DND-41 (cell line): ENCODE measurements at regions not wholly inside any gene's neighbourhood (a gene's known extent, or its start where the extent isn't known, plus 50 kb on each side); places are given as distances from the start of the nearest gene placed in this dataset.

Source experiments
- EZH2 ChIP-seq: IDR thresholded peaks from 3 replicates; pipeline ENCODE4 v1.6.1; 2012; ENCODE audit warnings: borderline replicate concordance, low read depth, mild to moderate bottlenecking, moderate library complexity, low read length, inconsistent platforms; ENCODE audit not compliant: severe bottlenecking
- TF ChIP-seq, protein P1 (sequence below): IDR thresholded peaks from 2 replicates; pipeline ENCODE4 v1.5.1; 2012; ENCODE audit warnings: borderline replicate concordance, low read length, moderate library complexity, mild to moderate bottlenecking; ENCODE audit not compliant: poor library complexity, severe bottlenecking; ENCODE audit errors: extremely low read depth

DNA sequence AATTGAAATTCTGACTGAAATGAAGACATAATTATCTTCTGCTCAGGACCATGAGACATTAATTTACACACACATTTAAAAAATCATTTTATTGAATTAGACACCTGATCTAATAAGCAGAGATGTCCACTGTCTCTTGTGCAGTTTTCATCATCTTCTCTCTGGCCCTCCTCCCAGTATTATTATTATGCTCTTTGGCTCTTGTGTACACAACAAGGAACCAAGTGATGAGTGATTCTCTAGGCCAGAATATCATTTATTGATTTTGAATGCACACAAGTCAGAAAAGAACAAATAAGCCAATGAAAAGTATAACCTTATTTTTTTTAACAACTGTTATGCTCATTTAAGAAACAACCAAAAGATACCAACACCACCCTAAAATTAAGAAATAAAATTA, 244.7 kb upstream of the KRR1 start:
- TF ChIP-seq, protein P1, sequence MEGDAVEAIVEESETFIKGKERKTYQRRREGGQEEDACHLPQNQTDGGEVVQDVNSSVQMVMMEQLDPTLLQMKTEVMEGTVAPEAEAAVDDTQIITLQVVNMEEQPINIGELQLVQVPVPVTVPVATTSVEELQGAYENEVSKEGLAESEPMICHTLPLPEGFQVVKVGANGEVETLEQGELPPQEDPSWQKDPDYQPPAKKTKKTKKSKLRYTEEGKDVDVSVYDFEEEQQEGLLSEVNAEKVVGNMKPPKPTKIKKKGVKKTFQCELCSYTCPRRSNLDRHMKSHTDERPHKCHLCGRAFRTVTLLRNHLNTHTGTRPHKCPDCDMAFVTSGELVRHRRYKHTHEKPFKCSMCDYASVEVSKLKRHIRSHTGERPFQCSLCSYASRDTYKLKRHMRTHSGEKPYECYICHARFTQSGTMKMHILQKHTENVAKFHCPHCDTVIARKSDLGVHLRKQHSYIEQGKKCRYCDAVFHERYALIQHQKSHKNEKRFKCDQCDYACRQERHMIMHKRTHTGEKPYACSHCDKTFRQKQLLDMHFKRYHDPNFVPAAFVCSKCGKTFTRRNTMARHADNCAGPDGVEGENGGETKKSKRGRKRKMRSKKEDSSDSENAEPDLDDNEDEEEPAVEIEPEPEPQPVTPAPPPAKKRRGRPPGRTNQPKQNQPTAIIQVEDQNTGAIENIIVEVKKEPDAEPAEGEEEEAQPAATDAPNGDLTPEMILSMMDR: no peak
- TF ChIP-seq EZH2: no peak
